SK-N-SH treated with all-trans-retinoic acid at 6 μM for 48 hours (cell line): ENCODE measurements at regions not wholly inside any gene's neighbourhood (a gene's known extent, or its start where the extent isn't known, plus 50 kb on each side); places are given as distances from the start of the nearest gene placed in this dataset.

Source experiments
- ISL1 ChIP-seq: fragments of 250-450 bp; sonication (Bioruptor Pico); IDR thresholded peaks from 2 replicates; pipeline ENCODE4 v2.1.2; 2022; ENCODE audit warnings: mild to moderate bottlenecking, moderate library complexity
- RARB ChIP-seq: fragments of 250-450 bp; sonication (Bioruptor Pico); IDR thresholded peaks from 2 replicates; pipeline ENCODE4 v1.8.0; 2021; ENCODE audit warnings: mild to moderate bottlenecking, moderate library complexity
- ZC3H10 ChIP-seq: fragments of 250-450 bp; sonication (Bioruptor Pico); IDR thresholded peaks from 2 replicates; pipeline ENCODE4 v1.5.1; 2021; ENCODE audit warnings: mild to moderate bottlenecking, moderate library complexity
- ZNF8 ChIP-seq: fragments of 450-650 bp; formaldehyde crosslinking; IDR thresholded peaks from 2 replicates; pipeline ENCODE4 v1.5.0; 2020; ENCODE audit warnings: mild to moderate bottlenecking, moderate library complexity
- TF ChIP-seq, protein P1 (sequence below): fragments of 250-450 bp; sonication (Bioruptor Pico); IDR thresholded peaks from 2 replicates; pipeline ENCODE4 v1.8.0; 2020; ENCODE audit warnings: mild to moderate bottlenecking, moderate library complexity, borderline replicate concordance
- TF ChIP-seq, protein P2 (sequence below): fragments of 250-450 bp; sonication (Bioruptor Pico); IDR thresholded peaks from 2 replicates; pipeline ENCODE4 v1.5.1; 2020; ENCODE audit warnings: low read depth, mild to moderate bottlenecking, moderate library complexity
- TF ChIP-seq, protein P3 (sequence below): fragments of 250-450 bp; sonication (Bioruptor Pico); IDR thresholded peaks from 2 replicates; pipeline ENCODE4 v1.5.0; 2020; ENCODE audit warnings: mild to moderate bottlenecking, moderate library complexity

DNA sequence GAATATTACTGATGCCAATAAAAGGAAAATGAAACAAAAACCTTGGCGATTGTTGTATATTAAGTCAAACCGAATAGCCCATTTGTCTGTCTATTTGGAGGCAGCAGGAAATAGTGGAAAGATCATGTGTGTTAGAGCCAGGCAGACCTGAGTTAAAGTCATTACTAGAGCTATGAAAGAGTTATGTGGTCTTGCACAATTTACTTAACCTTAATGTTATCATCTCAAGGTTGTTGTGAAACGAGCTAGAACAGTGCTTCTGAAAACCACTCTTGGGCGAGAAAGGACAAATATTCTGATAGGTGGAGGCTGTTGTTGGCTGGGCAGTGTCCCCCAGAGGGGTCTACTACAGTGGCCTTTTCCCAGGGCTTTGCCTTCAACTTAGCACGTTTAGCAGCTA is 60.0 kb upstream of the NUP160 start:
- TF ChIP-seq, protein P1, sequence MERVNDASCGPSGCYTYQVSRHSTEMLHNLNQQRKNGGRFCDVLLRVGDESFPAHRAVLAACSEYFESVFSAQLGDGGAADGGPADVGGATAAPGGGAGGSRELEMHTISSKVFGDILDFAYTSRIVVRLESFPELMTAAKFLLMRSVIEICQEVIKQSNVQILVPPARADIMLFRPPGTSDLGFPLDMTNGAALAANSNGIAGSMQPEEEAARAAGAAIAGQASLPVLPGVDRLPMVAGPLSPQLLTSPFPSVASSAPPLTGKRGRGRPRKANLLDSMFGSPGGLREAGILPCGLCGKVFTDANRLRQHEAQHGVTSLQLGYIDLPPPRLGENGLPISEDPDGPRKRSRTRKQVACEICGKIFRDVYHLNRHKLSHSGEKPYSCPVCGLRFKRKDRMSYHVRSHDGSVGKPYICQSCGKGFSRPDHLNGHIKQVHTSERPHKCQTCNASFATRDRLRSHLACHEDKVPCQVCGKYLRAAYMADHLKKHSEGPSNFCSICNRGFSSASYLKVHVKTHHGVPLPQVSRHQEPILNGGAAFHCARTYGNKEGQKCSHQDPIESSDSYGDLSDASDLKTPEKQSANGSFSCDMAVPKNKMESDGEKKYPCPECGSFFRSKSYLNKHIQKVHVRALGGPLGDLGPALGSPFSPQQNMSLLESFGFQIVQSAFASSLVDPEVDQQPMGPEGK: no peak
- no peak for TF ChIP-seq ZNF8 (CRISPR knock-in tag)
- no peak for TF ChIP-seq RARB (CRISPR knock-in tag)
- TF ChIP-seq, protein P2, sequence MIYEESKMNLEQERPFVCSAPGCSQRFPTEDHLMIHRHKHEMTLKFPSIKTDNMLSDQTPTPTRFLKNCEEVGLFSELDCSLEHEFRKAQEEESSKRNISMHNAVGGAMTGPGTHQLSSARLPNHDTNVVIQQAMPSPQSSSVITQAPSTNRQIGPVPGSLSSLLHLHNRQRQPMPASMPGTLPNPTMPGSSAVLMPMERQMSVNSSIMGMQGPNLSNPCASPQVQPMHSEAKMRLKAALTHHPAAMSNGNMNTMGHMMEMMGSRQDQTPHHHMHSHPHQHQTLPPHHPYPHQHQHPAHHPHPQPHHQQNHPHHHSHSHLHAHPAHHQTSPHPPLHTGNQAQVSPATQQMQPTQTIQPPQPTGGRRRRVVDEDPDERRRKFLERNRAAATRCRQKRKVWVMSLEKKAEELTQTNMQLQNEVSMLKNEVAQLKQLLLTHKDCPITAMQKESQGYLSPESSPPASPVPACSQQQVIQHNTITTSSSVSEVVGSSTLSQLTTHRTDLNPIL (CRISPR knock-in tag): no peak
- TF ChIP-seq, protein P3, sequence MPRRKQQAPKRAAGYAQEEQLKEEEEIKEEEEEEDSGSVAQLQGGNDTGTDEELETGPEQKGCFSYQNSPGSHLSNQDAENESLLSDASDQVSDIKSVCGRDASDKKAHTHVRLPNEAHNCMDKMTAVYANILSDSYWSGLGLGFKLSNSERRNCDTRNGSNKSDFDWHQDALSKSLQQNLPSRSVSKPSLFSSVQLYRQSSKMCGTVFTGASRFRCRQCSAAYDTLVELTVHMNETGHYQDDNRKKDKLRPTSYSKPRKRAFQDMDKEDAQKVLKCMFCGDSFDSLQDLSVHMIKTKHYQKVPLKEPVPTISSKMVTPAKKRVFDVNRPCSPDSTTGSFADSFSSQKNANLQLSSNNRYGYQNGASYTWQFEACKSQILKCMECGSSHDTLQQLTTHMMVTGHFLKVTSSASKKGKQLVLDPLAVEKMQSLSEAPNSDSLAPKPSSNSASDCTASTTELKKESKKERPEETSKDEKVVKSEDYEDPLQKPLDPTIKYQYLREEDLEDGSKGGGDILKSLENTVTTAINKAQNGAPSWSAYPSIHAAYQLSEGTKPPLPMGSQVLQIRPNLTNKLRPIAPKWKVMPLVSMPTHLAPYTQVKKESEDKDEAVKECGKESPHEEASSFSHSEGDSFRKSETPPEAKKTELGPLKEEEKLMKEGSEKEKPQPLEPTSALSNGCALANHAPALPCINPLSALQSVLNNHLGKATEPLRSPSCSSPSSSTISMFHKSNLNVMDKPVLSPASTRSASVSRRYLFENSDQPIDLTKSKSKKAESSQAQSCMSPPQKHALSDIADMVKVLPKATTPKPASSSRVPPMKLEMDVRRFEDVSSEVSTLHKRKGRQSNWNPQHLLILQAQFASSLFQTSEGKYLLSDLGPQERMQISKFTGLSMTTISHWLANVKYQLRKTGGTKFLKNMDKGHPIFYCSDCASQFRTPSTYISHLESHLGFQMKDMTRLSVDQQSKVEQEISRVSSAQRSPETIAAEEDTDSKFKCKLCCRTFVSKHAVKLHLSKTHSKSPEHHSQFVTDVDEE (CRISPR knock-in tag): no peak
- TF ChIP-seq ISL1 (CRISPR knock-in tag): no peak
- no peak for TF ChIP-seq ZC3H10 (CRISPR knock-in tag)
